Vagina (tissue), 2 donors: ENCODE measurements at regions not wholly inside any gene's neighbourhood (a gene's known extent, or its start where the extent isn't known, plus 50 kb on each side); places are given as distances from the start of the nearest gene placed in this dataset.

ENCODE experiments used
- DNase-seq, 2 donors: peaks; one replicate each; pipeline ENCODE4 v3.0.0-alpha.2; 2017; ENCODE audit errors: extremely low spot score in 2 of 2
- H3K27ac ChIP-seq: fragments of 200-600 bp; sonication (generic); one replicate; pipeline ENCODE4 v1.5.1; 2019
- H3K27me3 ChIP-seq: fragments of 200-600 bp; sonication (generic); one replicate; pipeline ENCODE4 v1.5.1; 2019
- H3K36me3 ChIP-seq, 2 donors: fragments of 200-600 bp; sonication (generic); one replicate each; pipeline ENCODE4 v1.5.1; 2017 to 2019
- H3K4me1 ChIP-seq: fragments of 200-600 bp; sonication (generic); one replicate; pipeline ENCODE4 v1.5.1; 2019
- H3K4me3 ChIP-seq, 2 donors: fragments of 200-600 bp; sonication (generic); 1 replicate in 1 of 2; 2 replicates in 1 of 2; pipeline ENCODE4 v1.5.1; 2016 to 2019
- H3K9me3 ChIP-seq: fragments of 200-600 bp; sonication (generic); one replicate; pipeline ENCODE4 v1.5.1; 2019
- POLR2A ChIP-seq, 2 donors: fragments of 450-650 bp; IDR thresholded peaks; one replicate each; pipeline ENCODE4 v1.6.1; 2017; ENCODE audit warnings: antibody characterized with exemption in 2 of 2, mild to moderate bottlenecking in 2 of 2, moderate library complexity in 2 of 2
- POLR2AphosphoS5 ChIP-seq, 2 donors: sonication (generic); formaldehyde crosslinking; IDR thresholded peaks; one replicate each; pipeline ENCODE4 v1.9.0; 2017; ENCODE audit warnings: antibody characterized with exemption in 2 of 2, mild to moderate bottlenecking in 2 of 2, low read depth in 1 of 2; ENCODE audit not compliant: insufficient read depth in 1 of 2
- intact Hi-C: fragments of 100-400 bp; cut with DNase I; formaldehyde crosslinking; loops from one replicate; pipeline ENCODE4 v1.15.1; 2023
- TF ChIP-seq, protein P1 (sequence below), 3 experiments: fragments of 450-650 bp in 2 of 3; fragments of 200-600 bp in 1 of 3; sonication (generic) in 1 of 3; IDR thresholded peaks; one replicate each; pipeline ENCODE4 v1.5.1; 2017 to 2019; ENCODE audit warnings: antibody characterized with exemption in 3 of 3, mild to moderate bottlenecking in 2 of 3, moderate library complexity in 2 of 3

DNA sequence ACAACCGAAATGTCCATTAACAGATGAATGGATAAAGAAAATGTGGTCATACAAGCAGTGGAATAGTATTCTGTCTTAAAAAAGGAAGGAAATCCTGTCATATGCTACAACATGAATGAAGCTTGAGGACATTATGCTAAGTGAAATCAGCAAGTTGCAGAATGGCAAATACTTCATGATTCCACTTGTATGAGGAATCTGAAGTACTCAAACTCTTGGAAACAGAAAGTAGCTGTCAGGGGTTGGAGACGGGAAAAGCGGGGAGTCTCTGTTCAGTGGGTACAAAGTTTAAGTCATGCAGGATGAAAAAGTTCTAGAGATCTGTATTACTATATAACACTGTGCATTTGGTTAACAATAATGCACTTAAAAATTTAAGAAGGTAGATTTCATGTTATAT is 209.0 kb upstream of the SIX2 start:
- intact Hi-C loops: no loop called here
- no peaks in the 10 kb centered on the region for H3K4me1 ChIP-seq

DNA sequence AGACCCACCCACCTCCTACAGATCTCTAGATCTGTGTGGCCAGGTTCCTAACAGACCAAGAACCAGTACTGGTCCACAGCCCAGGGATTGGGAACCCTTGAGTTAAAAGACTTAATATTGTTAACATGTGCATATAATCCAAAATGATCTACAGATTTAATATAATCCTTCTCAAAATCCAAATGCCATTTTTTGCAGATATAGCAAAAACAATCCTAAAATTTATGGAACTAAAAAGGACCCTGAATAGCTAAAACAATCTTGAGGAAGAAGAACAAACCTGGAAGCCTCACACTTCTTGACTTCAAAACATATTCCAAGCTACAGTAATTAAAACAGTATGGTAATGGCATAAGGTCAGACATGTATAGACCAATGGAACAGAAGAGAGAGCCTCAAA is 206.9 kb upstream of the SIX2 start:
- no peak for DNase-seq
- intact Hi-C loops: no loop called here

More for the DNA sequence above, 209.0 kb upstream of the SIX2 start:
- Histone ChIP-seq H3K27ac (no peak overlapping the region), H3K27me3 (no peaks in the 10 kb centered on the region), H3K4me3 (no peak overlapping the region), H3K9me3 (no peaks in the 10 kb centered on the region), H3K36me3 (no peaks in the 10 kb centered on the region)
- DNase-seq: no peak
- TF ChIP-seq POLR2AphosphoS5 (IDR thresholded peaks at IDR 0.05; ENCODE audit: insufficient read depth in 1 of 2, low read depth in 1 of 2) (no peak), POLR2A (IDR thresholded peaks at IDR 0.05) (no peak)
- TF ChIP-seq, protein P1, sequence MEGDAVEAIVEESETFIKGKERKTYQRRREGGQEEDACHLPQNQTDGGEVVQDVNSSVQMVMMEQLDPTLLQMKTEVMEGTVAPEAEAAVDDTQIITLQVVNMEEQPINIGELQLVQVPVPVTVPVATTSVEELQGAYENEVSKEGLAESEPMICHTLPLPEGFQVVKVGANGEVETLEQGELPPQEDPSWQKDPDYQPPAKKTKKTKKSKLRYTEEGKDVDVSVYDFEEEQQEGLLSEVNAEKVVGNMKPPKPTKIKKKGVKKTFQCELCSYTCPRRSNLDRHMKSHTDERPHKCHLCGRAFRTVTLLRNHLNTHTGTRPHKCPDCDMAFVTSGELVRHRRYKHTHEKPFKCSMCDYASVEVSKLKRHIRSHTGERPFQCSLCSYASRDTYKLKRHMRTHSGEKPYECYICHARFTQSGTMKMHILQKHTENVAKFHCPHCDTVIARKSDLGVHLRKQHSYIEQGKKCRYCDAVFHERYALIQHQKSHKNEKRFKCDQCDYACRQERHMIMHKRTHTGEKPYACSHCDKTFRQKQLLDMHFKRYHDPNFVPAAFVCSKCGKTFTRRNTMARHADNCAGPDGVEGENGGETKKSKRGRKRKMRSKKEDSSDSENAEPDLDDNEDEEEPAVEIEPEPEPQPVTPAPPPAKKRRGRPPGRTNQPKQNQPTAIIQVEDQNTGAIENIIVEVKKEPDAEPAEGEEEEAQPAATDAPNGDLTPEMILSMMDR (IDR thresholded peaks at IDR 0.05): no peak

DNA sequence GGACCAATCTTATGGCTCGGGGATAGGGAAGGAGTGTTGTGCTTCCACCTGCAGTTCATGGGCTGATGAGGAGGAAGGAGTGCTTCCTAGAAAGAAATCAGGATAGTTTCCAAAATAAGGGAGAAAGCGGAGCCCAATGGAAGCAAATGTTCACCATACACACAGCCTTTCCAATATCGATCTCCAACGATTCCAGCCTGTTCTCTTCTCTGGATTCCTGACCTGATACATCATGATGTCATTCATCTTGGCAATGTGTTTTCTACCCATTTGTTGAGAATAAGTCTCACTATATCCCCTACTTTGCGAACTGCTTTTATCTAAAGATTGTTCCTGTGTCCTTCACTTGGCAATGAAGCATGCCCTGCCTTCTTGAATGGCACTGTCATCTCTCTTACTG is 205.3 kb upstream of the SIX2 start:
- Histone ChIP-seq H3K36me3 (no peaks in the 10 kb centered on the region), H3K27ac (no peak overlapping the region), H3K4me1 (no peaks in the 10 kb centered on the region), H3K27me3 (no peaks in the 10 kb centered on the region), H3K9me3 (no peaks in the 10 kb centered on the region), H3K4me3 (no peak overlapping the region)
- TF ChIP-seq POLR2AphosphoS5 (IDR thresholded peaks at IDR 0.05; ENCODE audit: insufficient read depth in 1 of 2, low read depth in 1 of 2) (no peak), POLR2A (IDR thresholded peaks at IDR 0.05) (no peak)
- TF ChIP-seq, protein P1 (IDR thresholded peaks at IDR 0.05): no peak
- no peak for DNase-seq
- intact Hi-C loops: no loop called here

More for the DNA sequence above, 206.9 kb upstream of the SIX2 start:
- H3K9me3 ChIP-seq: no peaks in the 10 kb centered on the region
- no peaks in the 10 kb centered on the region for H3K27me3 ChIP-seq
- no peak overlapping the region for H3K27ac ChIP-seq
- no peak overlapping the region for H3K4me3 ChIP-seq
- no peaks in the 10 kb centered on the region for H3K36me3 ChIP-seq
- H3K4me1 ChIP-seq: no peaks in the 10 kb centered on the region
- TF ChIP-seq POLR2A (IDR thresholded peaks at IDR 0.05): no peak
- TF ChIP-seq, protein P1 (IDR thresholded peaks at IDR 0.05): no peak
- TF ChIP-seq POLR2AphosphoS5 (IDR thresholded peaks at IDR 0.05; ENCODE audit: insufficient read depth in 1 of 2, low read depth in 1 of 2): no peak

DNA sequence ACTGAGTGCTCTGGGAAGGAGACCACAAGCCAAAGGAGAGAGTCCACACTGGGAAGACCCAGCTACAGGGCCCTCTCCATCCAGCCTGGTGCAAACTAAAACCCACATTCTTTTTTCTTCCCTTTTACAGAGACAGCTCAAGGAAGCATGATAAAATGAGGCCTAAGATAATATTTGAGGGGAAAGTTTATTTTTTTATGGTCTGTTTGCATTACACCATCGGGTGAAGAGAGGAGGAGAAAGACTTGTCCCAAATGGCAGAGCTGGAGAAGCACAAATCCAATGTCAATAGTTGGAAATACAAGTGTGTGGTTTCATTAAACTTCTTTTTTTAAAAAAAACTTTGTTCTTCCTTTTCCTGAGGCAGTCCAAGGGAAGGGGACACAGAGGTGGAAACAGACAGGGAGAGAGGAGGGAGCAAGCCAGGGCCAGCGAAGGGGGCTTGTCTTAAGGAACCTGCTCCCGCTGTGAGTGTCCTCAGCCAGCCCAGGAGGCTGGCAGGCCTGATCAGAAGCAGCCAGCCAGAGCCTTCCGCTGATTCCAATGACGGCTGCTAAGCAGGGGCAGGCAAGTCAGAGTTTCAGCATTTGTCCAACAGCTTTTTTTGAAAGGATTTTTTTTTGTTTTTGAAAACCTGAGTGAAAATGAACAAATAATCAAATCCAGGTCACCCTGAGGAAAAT is 203.8 kb upstream of the SIX2 start:
- no peaks in the 10 kb centered on the region for H3K4me1 ChIP-seq
- H3K36me3 ChIP-seq: no peaks in the 10 kb centered on the region
- intact Hi-C loops: no loop called here
- no peaks in the 10 kb centered on the region for H3K27me3 ChIP-seq
- no peak overlapping the region for H3K27ac ChIP-seq
- no peak overlapping the region for H3K4me3 ChIP-seq
- no peak for TF ChIP-seq POLR2A (IDR thresholded peaks at IDR 0.05)
- TF ChIP-seq, protein P1 (IDR thresholded peaks at IDR 0.05): no peak
- TF ChIP-seq POLR2AphosphoS5 (IDR thresholded peaks at IDR 0.05; ENCODE audit: insufficient read depth in 1 of 2, low read depth in 1 of 2): no peak
- no peak for DNase-seq
- no peaks in the 10 kb centered on the region for H3K9me3 ChIP-seq

DNA sequence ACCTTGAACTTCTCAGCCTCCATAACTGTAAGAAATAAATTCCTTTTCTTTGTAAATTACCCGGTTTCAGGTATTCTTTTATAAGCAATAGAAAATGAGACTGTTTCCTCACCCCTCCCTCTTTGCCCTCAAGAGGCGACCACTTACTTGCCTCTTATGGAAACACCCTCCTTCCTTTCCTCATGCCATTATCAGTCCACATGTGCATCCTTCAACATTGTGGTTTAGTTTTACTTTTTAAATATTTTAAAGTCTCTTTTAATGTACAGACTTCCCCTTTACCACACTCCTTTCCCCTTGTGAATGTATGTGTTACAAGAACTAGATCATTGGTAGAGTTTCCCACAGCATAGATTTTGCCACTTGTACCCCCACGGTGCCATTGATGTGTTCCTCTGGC is 202.4 kb upstream of the SIX2 start:
- no peak overlapping the region for H3K27ac ChIP-seq
- intact Hi-C loops: no loop called here
- no peak for DNase-seq
- H3K27me3 ChIP-seq: no peaks in the 10 kb centered on the region
- TF ChIP-seq POLR2AphosphoS5 (IDR thresholded peaks at IDR 0.05; ENCODE audit: insufficient read depth in 1 of 2, low read depth in 1 of 2) (no peak), POLR2A (IDR thresholded peaks at IDR 0.05) (no peak)
- TF ChIP-seq, protein P1 (IDR thresholded peaks at IDR 0.05): no peak
- no peaks in the 10 kb centered on the region for H3K9me3 ChIP-seq
- no peaks in the 10 kb centered on the region for H3K4me1 ChIP-seq
- H3K4me3 ChIP-seq: no peak overlapping the region
- H3K36me3 ChIP-seq: no peaks in the 10 kb centered on the region
